Ovary (tissue), 7 donors: ENCODE measurements at regions not wholly inside any gene's neighbourhood (a gene's known extent, or its start where the extent isn't known, plus 50 kb on each side); places are given as distances from the start of the nearest gene placed in this dataset.

Experiments
- DNase-seq, 5 donors: peaks; one replicate each; pipeline ENCODE4 v3.0.0-alpha.2; 2019 to 2020
- H3K27ac ChIP-seq, 2 donors: fragments of 200-600 bp; one replicate each; pipeline versions ENCODE4 v1.5.1 to v1.8.0; 2019 to 2022
- H3K27me3 ChIP-seq: fragments of 200-600 bp; one replicate; pipeline ENCODE4 v1.8.0; 2022
- H3K36me3 ChIP-seq: fragments of 200-600 bp; sonication (generic); one replicate; pipeline ENCODE4 v1.5.1; 2019
- H3K4me1 ChIP-seq: one replicate; pipeline ENCODE4 v1.8.1; 2013; ENCODE audit warnings: mild to moderate bottlenecking, moderate library complexity; ENCODE audit not compliant: insufficient read depth
- H3K4me3 ChIP-seq: fragments of 200-600 bp; sonication (generic); one replicate; pipeline ENCODE4 v1.5.1; 2017
- H3K9me3 ChIP-seq, 2 donors: fragments of 200-600 bp in 1 of 2; sonication (generic) in 1 of 2; one replicate each; pipeline versions ENCODE4 v1.5.1 to v1.8.1; 2013 to 2019; ENCODE audit warnings: mild to moderate bottlenecking in 1 of 2, moderate library complexity in 1 of 2
- EP300 ChIP-seq: sonication (generic); formaldehyde crosslinking; IDR thresholded peaks from one replicate; pipeline ENCODE4 v1.6.1; 2017; ENCODE audit warnings: antibody characterized with exemption
- POLR2A ChIP-seq: fragments of 450-650 bp; IDR thresholded peaks from one replicate; pipeline ENCODE4 v1.6.1; 2017; ENCODE audit warnings: antibody characterized with exemption, mild to moderate bottlenecking, moderate library complexity
- WGBS, 3 donors: extraction: QIAGEN DNeasy Blood & Tissue Kit in 1 of 3; methylation state at CpG; one replicate each; pipeline versions ENCODE4 v1.1.5 to v1.1.7; 2013 to 2017; 5-methylcytosine and 5-hydroxymethylcytosine counted together
- intact Hi-C, 4 donors: fragments of 100-400 bp; cut with DNase I; formaldehyde crosslinking; loops; one replicate each; pipeline versions ENCODE4 v1.11.0 to v1.15.1; 2022 to 2023
- TF ChIP-seq, protein P1 (sequence below), 3 donors: fragments of 450-650 bp in 2 of 3; fragments of 200-600 bp in 1 of 3; IDR thresholded peaks; one replicate each; pipeline versions ENCODE4 v1.5.1 to v1.8.0; 2016 to 2022; ENCODE audit warnings: antibody characterized with exemption in 3 of 3, mild to moderate bottlenecking in 1 of 3
- donor health status: DM: no; HTN: no; CAD: no; lungs with moderate emphysema.
- donor health status: DM: no; HTN: no; CAD: no.
- donor health status: Bipolar disorder and iron deficiency.
- donor health status: DM: no; HTN: no; CAD: no.
- donor health status: DM: yes; HTN: yes; CAD: no.

GRCh38 chr11:131002145-131002544 is 85.9 kb upstream of the SNX19 start:
- Histone ChIP-seq H3K9me3 (no peaks in the 10 kb centered on the region), H3K36me3 (no peaks in the 10 kb centered on the region), H3K27me3 (no peaks in the 10 kb centered on the region), H3K4me3 (no peak overlapping the region), H3K4me1 (no peaks in the 10 kb centered on the region), H3K27ac (no peak overlapping the region)
- TF ChIP-seq EP300 (no peak), POLR2A (no peak)
- TF ChIP-seq, protein P1, sequence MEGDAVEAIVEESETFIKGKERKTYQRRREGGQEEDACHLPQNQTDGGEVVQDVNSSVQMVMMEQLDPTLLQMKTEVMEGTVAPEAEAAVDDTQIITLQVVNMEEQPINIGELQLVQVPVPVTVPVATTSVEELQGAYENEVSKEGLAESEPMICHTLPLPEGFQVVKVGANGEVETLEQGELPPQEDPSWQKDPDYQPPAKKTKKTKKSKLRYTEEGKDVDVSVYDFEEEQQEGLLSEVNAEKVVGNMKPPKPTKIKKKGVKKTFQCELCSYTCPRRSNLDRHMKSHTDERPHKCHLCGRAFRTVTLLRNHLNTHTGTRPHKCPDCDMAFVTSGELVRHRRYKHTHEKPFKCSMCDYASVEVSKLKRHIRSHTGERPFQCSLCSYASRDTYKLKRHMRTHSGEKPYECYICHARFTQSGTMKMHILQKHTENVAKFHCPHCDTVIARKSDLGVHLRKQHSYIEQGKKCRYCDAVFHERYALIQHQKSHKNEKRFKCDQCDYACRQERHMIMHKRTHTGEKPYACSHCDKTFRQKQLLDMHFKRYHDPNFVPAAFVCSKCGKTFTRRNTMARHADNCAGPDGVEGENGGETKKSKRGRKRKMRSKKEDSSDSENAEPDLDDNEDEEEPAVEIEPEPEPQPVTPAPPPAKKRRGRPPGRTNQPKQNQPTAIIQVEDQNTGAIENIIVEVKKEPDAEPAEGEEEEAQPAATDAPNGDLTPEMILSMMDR (IDR thresholded peaks at IDR 0.05) = no peak
- 79 to 88% (median 84%) methylated on average over 6 of the region's 6 CpGs for WGBS, 3 donors
- DNase-seq = no peak
- intact Hi-C loops = no loop called here

GRCh38 chr11:131005829-131006228 is 89.5 kb upstream of the SNX19 start:
- intact Hi-C loops = no loop called here
- WGBS, 3 donors = 93 to 96% (median 94%) methylated on average over 3 of the region's 3 CpGs
- no peak for TF ChIP-seq EP300
- TF ChIP-seq, protein P1 (IDR thresholded peaks at IDR 0.05) = no peak
- TF ChIP-seq POLR2A = no peak
- Histone ChIP-seq H3K27me3 (no peaks in the 10 kb centered on the region), H3K36me3 (no peaks in the 10 kb centered on the region), H3K27ac (no peak overlapping the region), H3K4me1 (no peaks in the 10 kb centered on the region), H3K4me3 (no peak overlapping the region), H3K9me3 (no peaks in the 10 kb centered on the region)
- DNase-seq = no peak

DNA sequence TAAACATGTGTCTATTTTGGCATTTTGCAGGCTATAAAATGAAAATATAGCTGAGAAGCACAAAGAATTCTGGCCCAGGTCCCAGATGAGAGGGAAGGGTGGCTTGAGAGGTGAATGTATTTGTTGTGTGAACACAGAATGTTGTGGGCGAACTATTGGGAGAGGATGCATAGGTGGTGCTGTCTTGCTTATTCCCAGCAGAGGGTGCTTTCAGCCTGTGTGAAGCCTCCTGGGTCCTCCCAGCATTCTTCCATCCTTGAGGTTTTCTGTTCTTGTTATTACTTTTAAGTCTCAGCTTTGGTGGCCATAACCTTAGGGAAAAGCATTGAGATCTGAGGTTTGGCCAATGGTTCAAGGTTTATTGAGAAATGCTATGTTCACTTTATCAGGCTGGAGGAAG is 108.7 kb upstream of the SNX19 start:
- Histone ChIP-seq H3K27ac (no peak overlapping the region), H3K4me3 (no peak overlapping the region), H3K36me3 (no peaks in the 10 kb centered on the region), H3K27me3 (no peaks in the 10 kb centered on the region), H3K9me3 (no peaks in the 10 kb centered on the region), H3K4me1 (no peaks in the 10 kb centered on the region)
- no peak for TF ChIP-seq EP300
- TF ChIP-seq, protein P1 (IDR thresholded peaks at IDR 0.05) = no peak
- no peak for TF ChIP-seq POLR2A
- intact Hi-C loops = no loop called here
- no peak for DNase-seq
- 28 to 42% (median 30%) methylated on average over 1 of the region's 1 CpG for WGBS, 3 donors

GRCh38 chr11:131025421-131026125 is 109.3 kb upstream of the SNX19 start:
- Histone ChIP-seq H3K4me1 (no peaks in the 10 kb centered on the region), H3K27ac (no peak overlapping the region), H3K9me3 (no peaks in the 10 kb centered on the region), H3K27me3 (no peaks in the 10 kb centered on the region), H3K36me3 (no peaks in the 10 kb centered on the region), H3K4me3 (no peak overlapping the region)
- WGBS, 3 donors = 57% methylated on average over 7 of the region's 7 CpGs
- intact Hi-C loops = no loop called here
- no peak for DNase-seq
- TF ChIP-seq, protein P1 (IDR thresholded peaks at IDR 0.05) = no peak
- TF ChIP-seq EP300 (no peak), POLR2A (no peak)
